ENCODE measurements at regions not wholly inside any gene's neighbourhood (a gene's known extent, or its start where the extent isn't known, plus 50 kb on each side); places are given as distances from the start of the nearest gene placed in this dataset.

DNA sequence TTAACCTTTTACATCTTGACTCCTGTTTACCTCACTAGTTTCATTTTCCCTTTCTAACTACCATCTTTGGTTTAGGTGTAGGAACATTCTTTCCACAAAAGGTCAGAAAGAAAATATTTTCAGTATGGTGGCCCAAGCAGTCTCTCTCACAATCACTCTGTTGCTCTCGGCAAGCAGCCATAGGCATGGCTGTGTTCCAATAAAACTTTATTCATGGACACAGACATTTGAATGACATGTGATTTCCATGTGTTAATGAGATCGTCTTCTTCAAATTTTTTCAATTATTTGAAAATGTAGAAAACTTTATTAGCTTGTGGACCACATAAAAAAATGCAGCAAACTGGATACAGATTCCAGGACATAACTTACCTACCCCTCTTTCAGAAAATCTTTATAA, 109.7 kb upstream of the CNTNAP5 start (continued):
- TF ChIP-seq ZNF462 (CRISPR knock-in tag; IDR thresholded peaks at IDR 0.05), result no peak
- TF ChIP-seq ZNF331 (CRISPR knock-in tag; IDR thresholded peaks at IDR 0.05; ENCODE audit: low read depth), result no peak
- no peak for TF ChIP-seq EZH2 (IDR thresholded peaks at IDR 0.05; ENCODE audit: low read depth, unreplicated experiment)
- no peak for TF ChIP-seq CREB1 (CRISPR knock-in tag; IDR thresholded peaks at IDR 0.05; ENCODE audit: low read depth)
- TF ChIP-seq STAT1 (IDR thresholded peaks at IDR 0.05; ENCODE audit: unreplicated experiment), result no peak
- TF ChIP-seq ETS1 (IDR thresholded peaks at IDR 0.05), result no peak

DNA sequence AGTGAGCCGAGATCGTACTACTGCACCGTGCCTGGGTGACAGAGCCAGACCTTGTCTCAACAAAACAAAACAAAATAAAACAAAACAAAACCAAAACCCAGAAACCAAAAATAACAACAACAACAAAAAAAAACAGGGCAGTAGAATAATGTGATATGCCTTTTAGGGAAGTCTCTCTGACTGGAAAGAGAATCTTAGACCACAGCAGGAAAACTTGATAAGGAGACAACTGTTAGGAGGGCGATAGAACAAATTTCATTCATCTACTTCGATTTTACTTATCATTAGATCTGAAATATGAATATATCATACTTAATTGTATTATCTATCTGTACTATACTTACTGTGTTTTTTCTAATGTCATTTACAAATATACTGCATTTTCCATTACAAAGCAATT, 109.0 kb upstream of the CNTNAP5 start:
- DNase-seq (ENCODE audit: low spot score) (no peak), ATAC-seq (no peak)

More for the DNA sequence above, 109.0 kb upstream of the CNTNAP5 start:
- Mint-ChIP-seq H3K27me3 (ENCODE audit: insufficient read depth, low read depth, poor library complexity) (peaks cover 2% of the 10 kb centered on the region), H3K4me3 (no peak overlapping the region), H3K27ac (no peak overlapping the region), H3K36me3 (ENCODE audit: low read depth) (no peaks in the 10 kb centered on the region; the same call in 2 of the 3 replicates), H3K9me3 (no peaks in the 10 kb centered on the region), H3K4me1 (0 out of 3 replicates have a peak, but pooled peaks cover 3% of the 10 kb centered on the region)
- Histone ChIP-seq H3K79me2 (replicated peaks; ENCODE audit: insufficient read depth) (no peaks in the 10 kb centered on the region), H3K27ac (ENCODE audit: low read depth) (no peak overlapping the region), H3F3A (replicated peaks; ENCODE audit: low read depth) (no peaks in the 10 kb centered on the region), H2AFZ (no peak overlapping the region; the same call in 1 of the 2 replicates), H3K9me2 (ENCODE audit: insufficient read depth) (0 out of 2 replicates have a peak, but pooled peaks cover 4% of the 10 kb centered on the region), H3K36me3 (ENCODE audit: insufficient read depth) (no peaks in the 10 kb centered on the region), H3K4me1 (ENCODE audit: insufficient read depth) (no peaks in the 10 kb centered on the region), H3K27me3 (ENCODE audit: insufficient read depth) (no peaks in the 10 kb centered on the region), H3K4me2 (no peak overlapping the region), H4K20me1 (replicated peaks; ENCODE audit: insufficient read depth) (no peaks in the 10 kb centered on the region), H3K4me3 (no peak overlapping the region)
- TF ChIP-seq ZNF331 (CRISPR knock-in tag; IDR thresholded peaks at IDR 0.05; ENCODE audit: low read depth), result no peak
- no peak for TF ChIP-seq EZH2phosphoT487 (IDR thresholded peaks at IDR 0.05; ENCODE audit: unreplicated experiment)
- TF ChIP-seq EZH2 (IDR thresholded peaks at IDR 0.05; ENCODE audit: low read depth, unreplicated experiment), result no peak

All from GM23338 (cell line).